Activated CD4-positive, alpha-beta T cell treated with anti-CD3 and anti-CD28 coated beads, Interleukin-2, Interleukin-4, amounts not matched to agents 100 ng/mL and 50 ng/mL, durations not matched to agents 16 hours and 8 hours (primary cell): ENCODE measurements at regions not wholly inside any gene's neighbourhood (a gene's known extent, or its start where the extent isn't known, plus 50 kb on each side); places are given as distances from the start of the nearest gene placed in this dataset.
A peak's percentile ranks its signal among the peaks of the same experiment; 100 is the strongest.

Experiments used
- DNase-seq: peaks from one replicate; pipeline ENCODE4 v3.0.0-alpha.2; 2020; ENCODE audit warnings: low spot score

GRCh38 chr1:189351960-189352359 is 1125.7 kb downstream of the BRINP3 start:
- no peak for DNase-seq

- DNase-seq: no peak
Observed at GRCh38 chr1:189356206-189356605, 1121.5 kb downstream of the BRINP3 start.

- no peak for DNase-seq
Observed at GRCh38 chr1:189357317-189357716, 1120.3 kb downstream of the BRINP3 start.

- DNase-seq: no peak
Observed at GRCh38 chr1:189369612-189370011, 1108.1 kb downstream of the BRINP3 start.

GRCh38 chr1:189374816-189375215 is 1102.8 kb downstream of the BRINP3 start:
- DNase-seq: no peak

GRCh38 chr1:189405419-189405818 is 1072.2 kb downstream of the BRINP3 start:
- no peak for DNase-seq

- DNase-seq: no peak
Observed at GRCh38 chr1:189409774-189410173, 1067.9 kb downstream of the BRINP3 start.

- no peak for DNase-seq
Observed at GRCh38 chr1:189424746-189425331, 1052.8 kb downstream of the BRINP3 start.

- DNase-seq: peak; percentile 28
Observed at GRCh38 chr1:189429610-189430009, 1048.1 kb downstream of the BRINP3 start.

GRCh38 chr1:189431447-189431846 is 1046.2 kb downstream of the BRINP3 start:
- DNase-seq: no peak

GRCh38 chr1:189432753-189433152 is 1044.9 kb downstream of the BRINP3 start:
- no peak for DNase-seq

- DNase-seq: no peak
Observed at GRCh38 chr1:189434461-189434860, 1043.2 kb downstream of the BRINP3 start.

- no peak for DNase-seq
Observed at GRCh38 chr1:189435398-189435797, 1042.3 kb downstream of the BRINP3 start.

GRCh38 chr1:189438808-189439207 is 1038.9 kb downstream of the BRINP3 start:
- DNase-seq: no peak

GRCh38 chr1:189463166-189463565 is 1014.5 kb downstream of the BRINP3 start:
- no peak for DNase-seq

GRCh38 chr1:189496768-189497167 is 980.9 kb downstream of the BRINP3 start:
- no peak for DNase-seq

GRCh38 chr1:189499736-189500135 is 977.9 kb downstream of the BRINP3 start:
- no peak for DNase-seq

- no peak for DNase-seq
Observed at GRCh38 chr1:189500778-189501177, 976.9 kb downstream of the BRINP3 start.

- no peak for DNase-seq
Observed at GRCh38 chr1:189510827-189511226, 966.8 kb downstream of the BRINP3 start.

- DNase-seq: no peak
Observed at GRCh38 chr1:189513091-189513490, 964.6 kb downstream of the BRINP3 start.

- no peak for DNase-seq
Observed at GRCh38 chr1:189522441-189522840, 955.2 kb downstream of the BRINP3 start.

- DNase-seq: no peak
Observed at GRCh38 chr1:189524501-189524900, 953.2 kb downstream of the BRINP3 start.

GRCh38 chr1:189530162-189530561 is 947.5 kb downstream of the BRINP3 start:
- DNase-seq: no peak

GRCh38 chr1:189538271-189538670 is 939.4 kb downstream of the BRINP3 start:
- no peak for DNase-seq

- DNase-seq: no peak
Observed at GRCh38 chr1:189550498-189550897, 927.2 kb downstream of the BRINP3 start.
